ENCODE measurements at regions not wholly inside any gene's neighbourhood (a gene's known extent, or its start where the extent isn't known, plus 50 kb on each side); places are given as distances from the start of the nearest gene placed in this dataset.

- TF ChIP-seq POLR2A (IDR thresholded peaks at IDR 0.05) (no peak), CTCF (IDR thresholded peaks at IDR 0.05) (peak; percentile 32 to 85 (median 77)), POLR2AphosphoS5 (IDR thresholded peaks at IDR 0.05) (no peak)
Observed at GRCh38 chr11:69888483-69889181, 69.4 kb upstream of the FGF3 start.

Measured in sigmoid colon (tissue), 4 donors.